Adrenal gland (tissue), 9 donors: ENCODE measurements at regions not wholly inside any gene's neighbourhood (a gene's known extent, or its start where the extent isn't known, plus 50 kb on each side); places are given as distances from the start of the nearest gene placed in this dataset.

Experiments
- DNase-seq, 7 donors: peaks; one replicate each; pipeline ENCODE4 v3.0.0-alpha.2; 2019 to 2020
- H3K27ac ChIP-seq, 5 donors: fragments of 200-600 bp; sonication (generic) in 4 of 5; 1 replicate in 3 of 5; 2 replicates in 2 of 5; pipeline versions ENCODE4 v1.5.1 to v1.8.0; 2016 to 2020; ENCODE audit warnings: mild to moderate bottlenecking in 1 of 5
- H3K27me3 ChIP-seq: fragments of 200-600 bp; 2 replicates; pipeline ENCODE4 v1.8.0; 2021
- H3K36me3 ChIP-seq, 2 donors: fragments of 200-600 bp; replicated peaks in 1 of 2; 1 replicate in 1 of 2; 2 replicates in 1 of 2; pipeline versions ENCODE4 v1.5.1 to v1.8.0; 2018 to 2022
- H3K4me1 ChIP-seq, 2 donors: fragments of 200-600 bp; replicated peaks in 1 of 2; 1 replicate in 1 of 2; 2 replicates in 1 of 2; pipeline versions ENCODE4 v1.5.1 to v1.8.0; 2018 to 2021
- H3K4me3 ChIP-seq, 4 donors: fragments of 200-600 bp; sonication (generic) in 3 of 4; one replicate each; pipeline ENCODE4 v1.5.1; 2016 to 2018
- H3K9me3 ChIP-seq, 3 donors: fragments of 200-600 bp; sonication (generic) in 1 of 3; replicated peaks in 1 of 3; 1 replicate in 2 of 3; 2 replicates in 1 of 3; pipeline versions ENCODE4 v1.5.1 to v1.8.0; 2016 to 2021
- POLR2A ChIP-seq, 2 donors: fragments of 450-650 bp; IDR thresholded peaks; one replicate each; pipeline ENCODE4 v1.6.1; 2017; ENCODE audit warnings: antibody characterized with exemption in 2 of 2, mild to moderate bottlenecking in 2 of 2, moderate library complexity in 1 of 2
- WGBS, 4 donors: extraction: QIAGEN DNeasy Blood & Tissue Kit in 2 of 4; methylation state at CpG; one replicate each; pipeline versions ENCODE4 v1.1.5 to v1.1.7; 2013 to 2017; 5-methylcytosine and 5-hydroxymethylcytosine counted together
- intact Hi-C, 2 donors: fragments of 100-400 bp; cut with DNase I; formaldehyde crosslinking; loops; one replicate each; pipeline versions ENCODE4 v1.14.1 to v1.15.0; 2022 to 2023
- TF ChIP-seq, protein P1 (sequence below), 6 experiments: fragments of 450-650 bp in 4 of 6; fragments of 200-600 bp in 2 of 6; sonication (generic) in 1 of 6; IDR thresholded peaks; 1 replicate in 5 of 6; 2 replicates in 1 of 6; pipeline versions ENCODE4 v1.5.1 to v1.8.0; 2016 to 2021; ENCODE audit warnings: antibody characterized with exemption in 6 of 6, mild to moderate bottlenecking in 2 of 6, moderate library complexity in 1 of 6
- donor health status: healthy with polysubstance abuse.
- donor health status: Bipolar disorder and iron deficiency.
- donor health status: DM: yes; HTN: yes; CAD: no.
- donor health status: DM: no; HTN: no; CAD: no.
- donor health status: DM: no; HTN: no; CAD: no.

DNA sequence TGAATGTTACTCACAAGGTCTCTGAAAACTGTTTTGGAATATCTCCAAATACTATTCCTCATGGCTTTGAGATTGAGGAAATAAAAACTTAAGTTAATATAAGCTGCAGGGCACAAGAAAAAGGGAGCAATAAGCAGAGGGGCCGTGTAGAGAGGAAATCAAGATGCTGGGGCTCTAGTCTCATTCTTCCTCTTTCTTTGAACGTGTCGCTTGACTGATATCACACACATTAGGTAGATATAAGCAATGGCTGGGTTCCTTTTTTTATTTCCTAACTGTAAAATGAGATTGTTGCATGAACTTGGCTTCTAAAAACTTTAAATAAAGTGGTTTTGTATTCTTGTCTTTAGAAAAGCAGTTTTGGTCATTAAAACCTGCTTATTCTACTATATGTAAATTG, 326.7 kb upstream of the ROPN1 start:
- TF ChIP-seq, protein P1, sequence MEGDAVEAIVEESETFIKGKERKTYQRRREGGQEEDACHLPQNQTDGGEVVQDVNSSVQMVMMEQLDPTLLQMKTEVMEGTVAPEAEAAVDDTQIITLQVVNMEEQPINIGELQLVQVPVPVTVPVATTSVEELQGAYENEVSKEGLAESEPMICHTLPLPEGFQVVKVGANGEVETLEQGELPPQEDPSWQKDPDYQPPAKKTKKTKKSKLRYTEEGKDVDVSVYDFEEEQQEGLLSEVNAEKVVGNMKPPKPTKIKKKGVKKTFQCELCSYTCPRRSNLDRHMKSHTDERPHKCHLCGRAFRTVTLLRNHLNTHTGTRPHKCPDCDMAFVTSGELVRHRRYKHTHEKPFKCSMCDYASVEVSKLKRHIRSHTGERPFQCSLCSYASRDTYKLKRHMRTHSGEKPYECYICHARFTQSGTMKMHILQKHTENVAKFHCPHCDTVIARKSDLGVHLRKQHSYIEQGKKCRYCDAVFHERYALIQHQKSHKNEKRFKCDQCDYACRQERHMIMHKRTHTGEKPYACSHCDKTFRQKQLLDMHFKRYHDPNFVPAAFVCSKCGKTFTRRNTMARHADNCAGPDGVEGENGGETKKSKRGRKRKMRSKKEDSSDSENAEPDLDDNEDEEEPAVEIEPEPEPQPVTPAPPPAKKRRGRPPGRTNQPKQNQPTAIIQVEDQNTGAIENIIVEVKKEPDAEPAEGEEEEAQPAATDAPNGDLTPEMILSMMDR (IDR thresholded peaks at IDR 0.05), result no peak
- no peak for TF ChIP-seq POLR2A (IDR thresholded peaks at IDR 0.05)
- no peaks in the 10 kb centered on the region for H3K36me3 ChIP-seq
- 55 to 72% (median 69%) methylated on average over 3 of the region's 3 CpGs for WGBS, 4 donors
- intact Hi-C loops, result no loop called here
- peaks cover 3 to 6% of the 10 kb centered on the region in 2 donors for H3K4me1 ChIP-seq
- no peaks in the 10 kb centered on the region for H3K27me3 ChIP-seq
- no peaks in the 10 kb centered on the region for H3K9me3 ChIP-seq
- no peak overlapping the region for H3K27ac ChIP-seq
- no peak overlapping the region for H3K4me3 ChIP-seq
- no peak for DNase-seq

- Histone ChIP-seq H3K4me3 (no peak overlapping the region), H3K4me1 (peaks cover 0 to 6% of the 10 kb centered on the region in 2 donors), H3K27me3 (no peaks in the 10 kb centered on the region), H3K27ac (no peak overlapping the region), H3K9me3 (no peaks in the 10 kb centered on the region), H3K36me3 (no peaks in the 10 kb centered on the region)
- TF ChIP-seq, protein P1 (IDR thresholded peaks at IDR 0.05), result no peak
- no peak for TF ChIP-seq POLR2A (IDR thresholded peaks at IDR 0.05)
- intact Hi-C loops, result no loop called here
- no peak for DNase-seq
Observed at GRCh38 chr3:124320976-124321375, 329.1 kb upstream of the ROPN1 start.

GRCh38 chr3:124322309-124322880, 330.5 kb upstream of the ROPN1 start:
- Histone ChIP-seq H3K36me3 (no peaks in the 10 kb centered on the region), H3K27ac (no peak overlapping the region), H3K4me3 (no peak overlapping the region), H3K9me3 (no peaks in the 10 kb centered on the region), H3K4me1 (peaks cover 0 to 6% of the 10 kb centered on the region in 2 donors), H3K27me3 (no peaks in the 10 kb centered on the region)
- TF ChIP-seq, protein P1 (IDR thresholded peaks at IDR 0.05), result no peak
- no peak for TF ChIP-seq POLR2A (IDR thresholded peaks at IDR 0.05)
- no peak for DNase-seq
- 73 to 76% (median 74%) methylated on average over 3 of the region's 3 CpGs for WGBS, 4 donors
- intact Hi-C loops, result no loop called here

DNA sequence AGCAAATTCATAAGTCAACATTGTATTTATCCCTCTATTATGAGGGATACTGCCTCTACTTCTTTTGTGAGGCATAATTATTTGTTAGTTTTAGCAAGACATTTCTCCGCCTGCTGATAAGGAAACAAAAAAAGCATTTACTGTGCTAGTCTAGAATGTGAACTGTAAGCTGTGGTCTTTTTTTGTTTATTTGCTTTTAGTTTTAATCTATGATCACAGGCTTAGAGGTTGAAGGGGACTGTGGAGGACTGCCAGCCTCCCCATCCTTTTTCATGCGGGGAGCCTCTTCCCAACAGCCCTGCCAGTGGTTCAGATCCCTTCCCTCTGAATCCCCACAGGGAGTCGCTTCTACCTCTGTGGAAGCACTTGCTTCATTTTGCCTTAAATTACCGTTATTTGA, 331.0 kb upstream of the ROPN1 start:
- Histone ChIP-seq H3K27ac (no peak overlapping the region), H3K9me3 (no peaks in the 10 kb centered on the region), H3K4me1 (peaks cover 0 to 6% of the 10 kb centered on the region in 2 donors), H3K4me3 (no peak overlapping the region), H3K36me3 (no peaks in the 10 kb centered on the region), H3K27me3 (no peaks in the 10 kb centered on the region)
- DNase-seq, result no peak
- no peak for TF ChIP-seq POLR2A (IDR thresholded peaks at IDR 0.05)
- TF ChIP-seq, protein P1 (IDR thresholded peaks at IDR 0.05), result no peak
- intact Hi-C loops, result no loop called here
- 77 to 88% (median 82%) methylated on average over 4 of the region's 4 CpGs for WGBS, 4 donors
